GM18505 (cell line): ENCODE measurements at regions not wholly inside any gene's neighbourhood (a gene's known extent, or its start where the extent isn't known, plus 50 kb on each side); places are given as distances from the start of the nearest gene placed in this dataset.

ENCODE experiments used
- ATAC-seq: cut with Tn5 transposase; IDR thresholded peaks from one replicate; pipeline ENCODE4 v1.9.1; 2021; ENCODE audit not compliant: unreplicated experiment
- POLR2A ChIP-seq: IDR thresholded peaks from 4 replicates; pipeline ENCODE4 v1.6.1; 2011; ENCODE audit warnings: borderline replicate concordance; ENCODE audit not compliant: insufficient read depth, insufficient read length; ENCODE audit errors: extremely low read depth

DNA sequence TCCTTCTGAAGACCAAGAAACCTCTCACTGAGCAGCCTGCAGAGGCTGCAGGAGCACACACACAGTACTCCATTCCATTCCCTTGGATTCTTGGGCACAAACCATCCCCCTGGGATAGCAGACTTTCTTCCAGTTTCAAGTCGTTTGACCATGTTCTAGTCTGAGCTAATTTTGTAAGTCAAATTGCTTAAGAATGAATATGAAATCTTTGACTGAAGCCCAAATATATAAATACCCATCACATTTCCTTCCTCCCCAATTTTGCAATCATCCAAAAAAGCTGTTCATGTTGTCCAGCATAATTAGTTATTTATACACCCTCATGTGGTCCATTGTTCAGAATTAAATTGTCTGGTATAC, 231.2 kb upstream of the TPRG1 start:
- no peak for TF ChIP-seq POLR2A
- no peak for ATAC-seq

DNA sequence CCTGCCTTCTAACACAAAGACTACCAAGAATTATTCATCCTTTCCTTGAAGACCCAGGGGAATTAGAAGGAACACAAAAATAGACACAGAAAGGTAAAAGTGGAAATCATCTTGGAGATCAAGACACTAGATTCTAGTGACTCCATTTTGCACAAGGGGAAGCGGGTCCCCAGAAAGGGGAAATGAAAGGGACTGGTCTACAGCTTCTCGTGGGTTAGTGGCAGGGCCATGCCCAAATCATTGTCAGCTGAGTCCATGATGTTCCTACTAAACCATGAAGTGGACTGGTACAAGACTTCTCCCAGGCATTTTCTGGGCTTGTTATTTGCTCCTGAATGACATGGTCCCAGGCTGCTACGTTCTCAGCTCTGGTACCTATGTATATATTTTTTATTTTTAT, 230.7 kb upstream of the TPRG1 start:
- no peak for ATAC-seq
- TF ChIP-seq POLR2A = no peak

DNA sequence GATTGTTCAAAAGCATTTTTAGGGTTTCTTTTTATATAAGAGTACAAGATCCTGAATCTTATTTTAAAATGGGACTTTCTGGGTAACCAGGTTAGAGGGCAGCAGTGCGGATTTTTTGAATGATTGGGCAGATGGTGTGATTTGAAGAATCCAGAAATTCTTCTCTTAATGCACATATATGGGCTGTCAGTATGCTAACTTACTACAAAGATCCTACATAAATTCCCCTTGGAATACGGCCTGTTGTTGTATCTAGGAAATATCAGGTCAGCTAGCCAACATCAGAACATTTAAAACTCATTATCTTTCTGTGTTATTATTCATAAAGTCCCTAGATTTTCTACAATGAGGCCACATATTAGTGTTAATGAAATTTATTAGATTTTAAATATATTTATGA, 229.6 kb upstream of the TPRG1 start:
- no peak for TF ChIP-seq POLR2A
- ATAC-seq = no peak

DNA sequence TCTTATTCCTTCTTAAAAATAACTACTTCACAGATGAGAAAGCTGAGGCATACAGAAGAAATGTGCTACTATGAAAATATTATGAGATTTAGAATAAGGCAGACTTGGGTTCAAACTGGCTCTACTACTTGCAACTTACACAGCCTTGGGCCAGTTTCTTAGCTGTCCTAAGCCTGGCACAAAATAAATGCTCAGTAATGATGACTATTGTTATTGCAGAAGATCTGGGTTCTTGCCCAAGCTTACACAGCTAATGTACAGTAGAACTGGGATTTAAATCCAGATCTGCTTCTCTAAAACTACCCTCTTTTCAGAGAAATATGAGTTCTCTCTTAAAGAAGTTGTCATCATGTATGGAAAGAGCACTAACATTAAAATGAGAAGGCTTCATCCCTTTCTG, 228.2 kb upstream of the TPRG1 start:
- ATAC-seq = no peak
- TF ChIP-seq POLR2A = no peak

DNA sequence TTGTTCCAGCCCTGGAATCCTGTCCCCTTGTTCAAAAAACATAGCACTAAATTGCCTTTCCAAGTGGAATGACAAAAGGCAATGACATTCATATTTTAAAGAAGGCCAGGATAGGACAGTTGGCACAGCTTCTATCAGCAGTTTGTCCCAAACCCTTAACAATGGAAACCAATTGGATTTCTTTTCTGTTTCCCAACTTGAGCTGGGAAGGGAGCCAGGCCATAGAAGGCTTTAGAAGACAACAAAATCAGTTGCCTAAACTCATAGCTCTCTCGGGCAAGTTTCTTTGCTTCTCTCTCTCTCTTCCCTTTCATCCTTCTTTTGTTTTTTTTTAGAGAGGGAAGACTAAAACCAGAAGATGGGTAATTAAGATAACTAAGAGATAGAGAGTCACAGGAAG, 227.7 kb upstream of the TPRG1 start:
- TF ChIP-seq POLR2A = no peak
- ATAC-seq = no peak

DNA sequence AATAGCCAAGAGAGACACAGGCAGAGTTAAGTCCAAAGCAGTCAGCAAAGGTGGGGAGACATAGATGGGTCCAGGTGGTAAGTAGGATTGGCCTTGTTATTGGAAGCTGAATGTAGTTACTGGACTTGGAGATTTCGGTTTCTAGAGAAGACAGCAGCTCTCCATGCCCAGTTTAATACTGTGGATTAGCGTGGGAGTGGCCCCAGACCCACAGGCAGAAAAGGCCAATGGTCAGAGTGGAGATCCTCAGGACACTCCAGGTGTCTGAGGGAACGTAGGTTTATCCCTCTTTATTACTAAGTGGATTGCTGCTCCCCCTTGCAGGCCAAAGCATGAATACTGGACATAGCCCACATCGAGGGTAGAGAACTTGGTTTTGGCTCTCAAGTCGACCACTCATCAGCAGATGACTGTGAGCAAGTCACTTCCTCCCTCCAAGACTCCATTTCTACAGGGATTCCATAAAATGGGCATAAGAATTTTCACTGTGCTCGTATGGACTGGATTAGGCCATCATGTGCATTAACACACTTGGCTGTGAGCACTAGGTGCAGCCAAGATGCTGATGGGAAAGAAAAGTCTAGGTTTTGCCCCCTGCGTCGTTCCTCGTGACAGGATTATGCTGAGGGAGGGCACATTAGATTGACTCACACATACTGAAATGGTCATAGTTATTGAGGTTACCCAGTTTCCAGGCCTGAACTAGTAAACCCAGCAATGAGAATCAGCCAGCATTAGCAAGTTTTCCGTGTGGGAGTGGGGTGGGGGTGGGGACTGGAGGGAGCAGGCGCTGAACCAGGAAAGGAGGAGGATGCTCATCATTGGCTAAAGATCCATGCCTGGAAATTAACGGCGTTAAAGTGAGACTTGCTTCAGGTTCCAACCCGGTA, 225.2 kb upstream of the TPRG1 start:
- ATAC-seq = no peak
- no peak for TF ChIP-seq POLR2A

DNA sequence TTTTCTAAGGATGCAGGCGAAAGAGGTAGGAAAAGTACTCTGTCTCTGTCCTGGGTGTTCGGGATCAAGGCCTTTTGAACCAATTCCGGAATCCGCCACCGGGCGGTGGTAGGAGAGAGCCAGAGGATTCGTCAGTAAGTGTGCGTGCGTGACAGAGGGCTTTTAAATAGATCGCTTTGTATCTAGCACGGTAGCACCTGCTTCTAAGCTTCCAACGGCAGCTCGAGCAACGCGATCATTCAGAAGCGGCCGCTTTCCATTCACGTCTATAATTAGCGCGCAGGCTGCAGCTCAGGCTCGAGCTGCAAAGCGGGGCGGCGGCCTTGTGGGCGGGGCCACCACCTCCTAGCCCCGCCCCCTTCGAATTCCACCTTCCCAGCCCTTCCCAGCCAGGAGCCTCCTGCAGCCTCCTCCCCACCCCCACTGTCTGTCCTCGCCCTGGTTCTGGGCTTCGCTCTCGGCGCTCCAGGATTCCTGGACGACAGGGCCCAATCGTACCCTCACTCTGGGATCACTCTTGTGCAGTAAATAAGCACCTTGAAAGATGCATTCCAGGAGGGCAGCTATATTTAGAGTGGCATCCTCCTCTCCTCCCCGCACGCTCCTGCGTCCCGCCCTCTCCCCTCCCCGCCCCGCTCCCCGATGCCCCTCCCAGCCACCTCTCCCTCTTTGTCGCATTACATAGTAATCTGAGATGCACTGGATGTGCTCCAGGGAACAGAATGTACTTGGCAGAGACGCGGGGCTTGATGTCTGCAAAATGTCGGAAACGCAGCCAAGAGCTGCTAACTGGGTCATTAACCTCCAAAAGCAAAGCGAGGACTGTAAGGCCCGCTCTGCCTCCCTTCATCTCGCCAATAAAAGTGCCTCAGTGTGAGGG, 224.1 kb upstream of the TPRG1 start:
- TF ChIP-seq POLR2A = no peak

DNA sequence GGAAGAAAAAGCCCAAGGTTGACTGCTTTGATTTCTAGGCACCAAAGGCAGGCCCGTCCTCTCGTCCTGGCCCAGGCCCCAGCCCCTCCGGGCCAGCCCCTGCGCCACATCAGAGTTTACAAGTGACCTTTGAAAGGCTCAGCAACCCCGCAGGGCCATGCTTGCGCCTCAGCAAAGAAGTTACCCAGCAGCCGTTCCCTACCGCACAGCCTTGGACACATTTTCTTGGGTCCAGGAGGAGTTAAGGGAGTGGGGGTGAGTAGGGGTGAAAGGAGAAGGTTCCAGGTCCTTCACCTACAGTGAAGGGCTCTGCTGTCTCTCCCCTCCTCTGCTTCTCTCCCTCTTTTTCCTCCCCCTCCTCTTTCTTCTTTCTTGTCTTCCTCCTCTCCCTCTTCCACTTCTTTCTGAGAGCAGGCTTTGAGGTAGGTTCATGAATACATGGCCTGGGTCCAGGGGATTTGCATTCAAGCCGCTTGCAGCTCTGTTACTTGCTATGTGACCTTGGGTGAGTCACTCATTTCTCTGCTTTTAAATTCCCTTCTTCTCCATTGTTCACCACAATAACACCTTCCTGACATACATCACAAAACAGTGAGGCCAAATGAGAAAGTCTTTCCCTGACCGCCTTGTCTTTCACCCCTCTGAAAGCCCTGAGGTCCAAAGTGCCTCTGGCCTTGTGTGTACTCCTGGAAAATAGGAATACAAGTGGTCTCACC, 223.3 kb upstream of the TPRG1 start:
- no peak for ATAC-seq
- TF ChIP-seq POLR2A = no peak

More for the DNA sequence above, 224.1 kb upstream of the TPRG1 start:
- no peak for ATAC-seq

DNA sequence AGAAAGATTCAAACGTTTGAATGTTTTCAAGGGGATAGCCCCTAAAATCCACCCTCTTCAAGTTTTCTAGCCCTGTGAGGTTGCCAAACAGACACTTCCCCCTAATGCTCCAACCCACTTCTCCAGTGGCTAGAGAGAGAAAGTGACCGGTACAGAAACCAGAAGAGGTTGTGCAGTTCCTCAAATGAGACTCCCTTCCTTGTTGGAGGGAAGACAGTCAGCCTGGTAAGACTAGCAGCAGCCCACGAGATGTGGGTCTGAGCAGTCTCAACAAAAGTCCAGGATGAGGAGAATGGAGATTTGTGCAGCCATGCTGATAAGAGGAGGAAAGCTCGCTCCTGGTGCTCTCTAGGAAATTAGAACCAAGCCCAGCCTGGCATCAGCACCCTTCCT, 222.8 kb upstream of the TPRG1 start:
- TF ChIP-seq POLR2A = no peak
- ATAC-seq = no peak

DNA sequence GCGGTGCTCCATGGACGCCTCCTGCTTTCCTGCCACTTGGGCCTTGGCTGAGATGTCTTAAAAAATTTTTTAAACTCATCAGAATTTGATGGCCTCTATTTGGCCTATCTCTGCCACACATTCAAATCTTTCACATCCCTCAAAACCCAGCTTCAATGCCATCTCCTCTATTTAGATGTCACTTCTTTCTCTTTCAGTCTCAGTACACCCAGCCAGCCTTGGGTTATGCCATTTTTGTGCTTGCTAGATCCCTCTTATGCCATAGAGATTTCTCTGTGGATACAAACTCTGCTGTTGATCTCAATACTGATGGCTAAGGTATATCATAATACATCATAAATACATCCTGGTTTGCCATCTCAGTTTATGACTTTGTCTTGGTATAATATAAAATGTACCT, 222.3 kb upstream of the TPRG1 start:
- ATAC-seq = no peak
- no peak for TF ChIP-seq POLR2A

DNA sequence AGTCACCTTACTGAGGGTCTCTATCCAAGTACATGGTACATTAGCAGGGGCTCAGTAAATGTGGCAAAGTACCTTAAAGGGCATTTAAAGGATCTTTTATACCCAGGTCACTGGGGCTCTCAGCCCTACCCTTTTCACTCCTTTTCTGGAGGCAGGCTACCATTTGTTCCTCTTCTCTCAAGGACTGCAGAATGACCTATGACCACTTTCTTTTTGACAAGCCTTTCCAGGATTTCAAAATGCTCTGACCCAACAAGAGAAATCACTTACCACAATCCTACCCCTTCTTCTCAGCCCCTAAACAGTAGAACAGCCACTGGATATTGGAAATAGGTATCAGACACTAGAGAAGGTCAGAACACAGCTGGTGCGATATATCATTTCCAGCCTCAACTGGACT, 221.8 kb upstream of the TPRG1 start:
- ATAC-seq = no peak
- no peak for TF ChIP-seq POLR2A

DNA sequence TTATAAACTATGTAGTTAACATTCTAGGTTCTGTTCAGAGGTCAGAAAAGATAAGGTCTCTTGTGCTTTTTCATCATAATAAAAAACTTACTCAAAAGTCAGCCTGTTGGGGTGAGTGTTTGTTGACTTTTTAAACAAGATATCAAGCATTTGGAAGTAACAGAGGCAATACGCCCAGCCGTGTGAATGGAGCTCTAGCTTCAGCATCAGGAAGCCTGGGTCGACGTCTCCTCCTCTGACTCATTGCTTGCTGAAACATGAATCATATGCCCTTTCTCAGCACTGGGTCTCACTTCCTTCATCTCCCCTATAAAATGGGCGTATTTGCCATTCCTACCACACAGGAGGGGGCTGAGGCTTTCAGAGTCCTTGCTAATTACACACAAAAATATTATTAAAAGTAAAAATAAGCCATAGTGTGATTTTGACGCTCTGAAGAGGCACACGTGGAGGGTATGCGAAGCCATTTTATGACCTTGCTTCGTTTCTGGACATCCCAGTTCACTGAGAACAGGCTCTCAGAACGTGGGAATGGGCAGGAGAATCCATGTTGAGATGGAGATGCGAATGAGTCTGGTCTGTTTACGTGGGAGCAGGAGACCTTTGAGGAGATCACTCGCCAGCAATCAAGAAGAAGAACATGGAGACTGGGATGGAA, 220.8 kb upstream of the TPRG1 start:
- ATAC-seq = no peak
- no peak for TF ChIP-seq POLR2A

DNA sequence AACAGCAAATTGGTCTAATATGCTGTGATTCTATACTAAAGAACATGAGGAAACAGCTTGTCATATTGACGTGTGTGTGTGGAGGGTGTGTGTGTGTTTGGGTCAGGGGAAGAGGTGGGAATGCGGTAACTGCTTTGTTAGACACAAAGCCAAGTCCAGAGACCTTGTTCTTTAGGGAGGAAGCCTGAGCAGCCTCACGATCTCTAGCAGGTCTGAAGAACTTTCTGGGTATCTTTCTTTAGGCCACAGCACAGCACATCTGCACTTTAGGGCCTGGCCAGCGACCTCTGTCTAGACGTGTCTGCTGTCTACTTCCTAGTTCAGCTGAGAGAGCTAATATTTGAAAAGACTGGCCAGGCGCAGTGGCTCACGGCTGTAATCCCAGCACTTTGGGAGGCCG, 220.0 kb upstream of the TPRG1 start:
- no peak for ATAC-seq
- TF ChIP-seq POLR2A = no peak
